ENCODE measurements at regions not wholly inside any gene's neighbourhood (a gene's known extent, or its start where the extent isn't known, plus 50 kb on each side); places are given as distances from the start of the nearest gene placed in this dataset.
"Not testable (repeated sequence)": the region's sequence is repeated elsewhere in the genome, so short reads cannot be mapped to it uniquely, and the experiment has no call there.

- no peak for DNase-seq
Observed at GRCh38 chr14:43665570-43666267, 841.4 kb downstream of the FSCB start.

DNA sequence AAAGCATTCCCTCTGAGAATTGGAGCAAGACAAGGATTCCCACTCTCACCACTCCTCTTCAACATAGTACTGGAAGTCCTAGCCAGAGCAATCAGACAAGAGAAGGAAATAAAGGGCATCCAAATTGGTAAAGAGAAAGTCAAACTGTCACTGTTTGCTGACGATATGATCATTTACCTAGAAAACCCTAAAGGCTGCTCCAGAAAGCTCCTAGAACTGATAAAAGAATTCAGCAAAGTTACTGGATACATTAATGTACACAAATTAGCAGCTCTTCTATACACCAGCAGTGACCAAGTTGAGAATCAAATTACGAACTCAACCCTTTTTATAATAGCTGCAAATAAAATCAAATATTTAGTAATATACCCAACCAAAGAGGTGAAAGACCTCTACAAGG, 851.9 kb downstream of the FSCB start:
- DNase-seq, result not testable (repeated sequence)

DNA sequence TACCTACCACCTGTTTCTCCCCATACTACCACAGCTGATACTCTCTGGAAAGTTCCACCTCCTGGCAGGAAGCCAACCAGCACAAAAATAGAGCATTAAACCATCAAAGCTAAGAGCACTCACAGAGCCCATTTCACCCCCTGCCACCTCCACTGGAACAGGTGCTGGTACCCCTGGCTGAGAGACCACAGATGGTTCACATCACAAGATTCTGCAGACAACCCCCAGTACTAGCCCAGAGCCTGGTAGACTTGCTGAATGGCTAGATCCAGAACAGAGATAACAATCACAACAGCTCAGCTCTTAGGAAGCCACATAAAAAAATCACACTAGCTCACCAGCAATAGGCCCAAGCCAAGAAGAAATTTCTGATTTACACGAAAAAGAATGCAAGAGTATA, 855.2 kb downstream of the FSCB start:
- no peak for DNase-seq

DNA sequence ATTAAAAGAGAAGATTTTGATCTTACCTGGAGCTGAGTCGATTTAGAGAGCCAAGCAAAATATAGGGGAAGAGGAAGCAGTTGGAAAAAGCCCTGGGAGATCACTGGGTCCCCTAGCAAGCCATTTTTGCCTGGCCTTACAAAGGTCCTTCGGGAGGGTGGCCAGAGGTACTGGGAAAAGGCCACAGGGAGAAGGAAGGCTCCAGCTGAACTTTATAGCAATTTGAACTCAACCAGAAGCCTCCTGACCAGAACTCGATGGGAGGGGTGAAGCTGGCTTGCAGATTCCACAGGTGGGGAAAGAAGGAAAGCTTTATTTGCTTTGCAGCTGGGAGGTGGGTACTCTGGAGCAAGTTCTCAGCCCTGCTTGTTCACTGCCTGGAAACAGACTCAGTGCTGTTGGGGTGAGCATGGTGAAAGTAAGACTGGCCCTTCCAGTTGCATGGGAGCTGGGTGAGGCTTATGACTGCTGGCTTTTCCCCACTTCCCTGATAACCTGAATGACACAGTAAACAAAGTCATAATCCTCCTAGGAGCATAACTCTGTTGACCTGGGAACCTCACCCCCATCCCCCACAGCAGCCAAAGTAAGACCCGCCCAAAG, 855.8 kb downstream of the FSCB start:
- no peak for DNase-seq

GRCh38 chr14:43649508-43649907, 857.6 kb downstream of the FSCB start:
- DNase-seq, result no peak

DNA sequence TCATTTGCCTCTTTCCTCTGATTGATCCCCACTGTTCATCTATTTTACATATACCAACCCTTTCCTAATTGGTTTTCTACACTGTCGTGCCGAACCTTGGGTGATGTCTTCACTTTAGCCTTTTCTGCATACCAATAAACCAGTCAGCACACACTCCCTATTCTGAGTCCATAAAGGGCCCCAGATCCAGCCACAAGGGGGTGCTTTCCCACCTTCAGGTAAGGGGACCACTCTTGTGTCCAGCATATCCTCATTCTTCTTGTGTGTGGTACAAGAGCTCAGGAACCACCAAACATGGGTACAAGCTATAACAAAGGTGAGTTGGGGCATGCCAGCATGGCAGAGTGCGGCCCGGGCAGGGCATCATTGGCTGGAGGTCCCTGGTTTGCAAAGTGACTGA, 859.8 kb downstream of the FSCB start:
- no peak for DNase-seq

DNA sequence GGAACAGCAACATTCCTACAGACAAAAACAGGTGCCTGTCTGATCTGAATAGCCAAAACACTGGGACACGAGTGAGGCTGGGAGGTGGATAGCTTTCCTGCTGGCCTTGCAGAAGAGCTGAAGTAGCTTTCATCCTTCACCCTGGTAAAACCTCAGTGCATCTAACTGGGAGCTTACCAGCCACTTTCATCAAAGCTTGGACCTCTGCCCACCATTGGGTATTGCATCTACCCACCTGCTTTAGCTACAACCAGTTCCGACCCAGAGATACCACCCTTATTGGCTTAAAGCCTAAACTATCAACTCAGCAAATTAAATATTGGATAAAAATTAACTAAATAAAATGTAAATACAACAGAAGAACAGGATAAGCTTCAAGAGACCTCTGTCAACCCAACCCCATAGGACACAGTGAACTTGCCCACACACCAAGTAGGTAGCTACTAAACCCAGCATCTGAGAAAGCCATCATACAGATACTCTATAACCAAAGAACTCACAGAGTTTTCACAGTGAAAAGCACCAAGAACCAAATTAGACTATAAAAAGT, 866.3 kb downstream of the FSCB start:
- DNase-seq, result no peak

DNA sequence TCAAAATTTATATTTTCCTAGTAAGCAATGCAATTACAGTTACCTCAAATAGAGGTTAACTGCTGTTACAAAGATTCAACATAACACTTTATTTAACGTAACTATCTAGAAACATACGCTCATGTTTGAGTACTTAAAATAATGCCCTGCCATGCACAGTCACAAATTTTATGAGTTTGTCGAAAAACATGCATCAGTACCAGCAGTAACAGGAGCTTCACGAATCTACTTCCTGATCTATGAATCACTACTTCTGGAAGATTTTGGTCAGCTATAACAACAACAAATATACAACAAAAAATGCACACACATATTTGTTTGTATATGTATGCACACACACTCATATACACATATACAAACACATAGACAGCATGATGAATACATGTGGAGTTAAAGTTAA, 881.8 kb downstream of the FSCB start:
- DNase-seq, result no peak

- DNase-seq, result no peak
Observed at GRCh38 chr14:43621282-43621681, 885.8 kb downstream of the FSCB start.

DNA sequence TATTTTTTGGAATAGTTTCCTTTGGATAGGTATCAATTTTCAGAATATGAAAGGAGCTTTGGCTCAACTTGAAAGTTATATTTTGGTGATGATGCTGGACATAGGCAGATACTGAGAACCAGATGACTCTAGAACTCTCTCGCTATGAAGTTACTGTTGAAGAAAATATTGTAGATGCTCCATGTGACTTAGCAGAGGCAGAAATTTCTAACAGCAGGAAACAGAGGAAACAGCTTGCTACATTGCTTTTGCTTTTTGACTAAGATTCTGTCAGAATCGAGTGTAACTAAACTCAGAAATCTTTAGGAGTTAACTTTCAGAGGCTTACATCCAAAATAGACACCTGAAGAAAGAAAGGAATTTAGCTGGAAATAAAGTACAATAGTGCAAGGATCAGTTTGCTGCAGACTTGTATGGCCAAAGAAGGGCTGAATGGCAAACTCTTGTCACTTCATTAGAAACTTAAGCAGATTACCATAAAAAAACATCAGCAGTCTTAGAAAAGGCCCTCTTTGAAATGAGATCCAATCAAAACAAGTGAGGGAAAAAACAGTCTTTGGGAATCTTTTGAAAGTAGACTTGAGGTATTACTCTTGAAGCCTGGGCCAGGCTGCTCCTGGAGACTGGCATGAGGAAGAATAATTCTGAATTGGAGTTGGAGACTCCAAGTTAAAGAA, 911.8 kb downstream of the FSCB start:
- DNase-seq, result no peak

DNA sequence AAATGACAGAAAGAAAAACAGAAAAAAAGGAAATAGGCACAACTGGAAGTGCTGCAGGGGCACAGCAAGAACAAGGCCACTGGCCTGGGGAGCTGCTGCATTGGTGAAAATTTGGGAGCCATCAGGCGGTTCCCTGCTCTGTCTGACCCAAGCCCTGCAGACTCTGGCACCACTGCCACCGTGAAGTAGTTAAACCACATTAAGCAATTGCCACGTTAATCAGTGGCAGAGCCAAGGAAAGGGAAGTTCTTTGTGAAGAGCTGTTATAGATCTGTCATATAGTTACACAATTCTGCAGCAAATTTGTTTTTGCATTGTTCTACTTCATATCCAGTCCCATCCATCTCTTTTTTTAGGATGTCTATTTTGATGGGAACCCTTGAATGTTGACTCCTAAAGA, 915.3 kb downstream of the FSCB start:
- DNase-seq, result no peak

DNA sequence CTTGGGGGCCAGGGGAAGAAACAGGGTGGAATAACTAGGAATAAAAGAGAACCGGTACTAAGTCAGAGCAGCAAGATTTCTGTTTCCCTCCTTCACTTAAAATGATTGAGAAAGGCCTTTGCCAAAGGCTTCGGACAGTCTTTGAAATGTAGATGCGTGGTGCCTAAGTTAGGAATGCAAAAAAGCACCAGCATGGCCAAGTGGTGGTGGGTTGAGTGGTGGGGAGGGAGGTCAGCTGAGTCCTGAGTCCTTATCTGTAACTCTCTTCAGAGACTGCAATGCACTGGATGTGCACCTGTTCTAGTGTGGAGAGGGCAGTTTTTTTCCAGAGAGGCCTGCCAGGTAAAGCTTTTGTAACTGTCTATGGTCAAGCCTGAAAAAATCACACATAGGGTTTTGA, 919.9 kb downstream of the FSCB start:
- DNase-seq, result no peak

DNA sequence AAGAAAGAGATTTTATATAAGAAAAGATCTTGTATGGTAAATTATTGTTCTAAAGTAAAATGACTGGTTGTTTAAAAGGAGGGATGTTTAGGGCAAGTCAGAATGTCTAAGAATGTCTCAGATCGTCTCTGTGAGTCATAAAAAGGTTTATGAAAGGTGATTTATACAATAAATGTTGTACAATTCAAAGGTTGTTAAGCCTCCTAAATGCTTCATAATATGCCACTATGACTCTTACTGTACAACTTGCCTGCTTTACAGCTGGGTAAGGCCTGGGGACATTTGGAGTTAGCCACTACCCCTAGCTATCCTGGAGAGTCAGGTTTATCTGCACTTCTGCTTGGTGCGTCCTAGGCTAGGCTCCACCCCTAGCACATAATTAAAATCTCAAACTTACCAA, 927.4 kb downstream of the FSCB start:
- DNase-seq, result no peak

DNA sequence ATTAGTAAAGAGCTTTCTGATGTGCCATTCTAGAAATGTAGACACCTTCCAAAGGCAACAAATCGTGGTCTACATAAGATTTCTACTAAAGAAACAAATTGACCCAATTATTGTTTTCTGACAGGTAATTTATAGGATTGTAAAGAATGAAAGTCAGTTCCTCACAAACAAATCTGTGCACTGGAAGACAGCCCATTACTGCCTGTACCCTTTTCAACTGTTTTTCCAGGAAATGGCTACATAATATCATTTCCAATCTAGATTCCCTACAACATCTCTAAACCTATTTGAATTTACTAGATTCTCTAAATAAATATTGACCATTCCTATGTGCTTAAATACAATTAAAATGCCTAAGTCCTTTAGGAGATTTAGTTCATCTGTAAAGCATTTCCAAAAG, 939.1 kb downstream of the FSCB start:
- no peak for DNase-seq

DNA sequence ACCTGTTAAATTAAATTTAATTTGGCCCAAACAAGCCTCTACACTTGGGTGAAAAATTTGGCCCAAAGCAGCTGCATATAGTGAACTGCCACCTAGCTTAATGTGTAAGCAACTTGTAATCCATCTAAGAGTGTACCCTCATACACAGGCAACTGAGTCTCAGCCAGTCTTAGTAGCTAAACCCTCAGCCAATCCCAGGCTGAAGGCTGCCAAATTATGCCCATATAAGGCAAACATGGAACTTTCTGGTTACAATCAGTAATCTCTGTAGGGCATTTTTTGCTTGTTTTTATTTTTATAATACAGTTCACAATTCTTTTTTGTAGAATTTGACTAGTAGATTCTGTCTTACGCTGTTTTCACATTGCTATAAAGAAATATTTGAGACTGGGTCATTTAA, 958.7 kb downstream of the FSCB start:
- no peak for DNase-seq

DNA sequence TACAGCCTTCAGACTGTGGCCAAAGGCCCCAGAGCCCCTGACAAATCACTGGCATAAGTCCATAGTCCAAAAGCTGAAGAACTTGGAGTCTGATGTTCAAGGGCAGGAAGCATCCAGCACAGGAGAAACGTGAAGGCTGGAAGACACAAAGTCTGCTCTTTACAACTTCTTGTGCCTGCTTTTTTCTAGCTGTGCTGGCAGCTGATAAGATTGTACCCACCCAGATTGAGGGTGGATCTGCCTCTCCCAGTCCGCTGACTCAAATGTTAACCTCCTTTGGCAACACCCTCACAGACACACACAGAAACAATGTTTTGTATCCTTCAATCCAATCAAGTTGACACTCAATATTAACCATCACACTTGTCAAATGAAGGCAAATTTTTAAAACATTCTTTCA, 959.5 kb downstream of the FSCB start:
- not testable (repeated sequence) for DNase-seq

DNA sequence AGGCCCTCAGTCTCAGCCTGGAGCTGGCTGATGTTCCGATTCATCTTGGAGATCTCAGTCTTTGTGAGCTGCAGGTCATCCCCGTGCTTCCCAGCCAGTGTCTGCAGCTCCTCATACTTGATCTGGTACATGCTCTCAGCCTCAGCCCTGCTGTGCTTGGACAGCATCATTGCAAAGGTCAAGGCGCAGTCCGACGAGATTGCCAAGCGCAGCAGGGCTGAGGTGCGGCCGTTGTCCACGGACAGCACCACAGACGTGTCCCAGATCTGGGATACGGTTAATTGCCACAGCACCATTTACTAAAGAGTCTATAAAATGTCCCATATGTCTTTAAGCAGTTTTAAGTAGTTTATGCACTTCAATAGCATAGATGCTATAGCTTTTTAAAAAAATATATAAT, 965.7 kb downstream of the FSCB start:
- DNase-seq, result no peak

GRCh38 chr14:43540948-43541347, 966.1 kb downstream of the FSCB start:
- peak; percentile 2 to 57 for DNase-seq

GRCh38 chr14:43539210-43539609, 967.9 kb downstream of the FSCB start:
- peak in 1 of 2 experiments; percentile 10 for DNase-seq

DNA sequence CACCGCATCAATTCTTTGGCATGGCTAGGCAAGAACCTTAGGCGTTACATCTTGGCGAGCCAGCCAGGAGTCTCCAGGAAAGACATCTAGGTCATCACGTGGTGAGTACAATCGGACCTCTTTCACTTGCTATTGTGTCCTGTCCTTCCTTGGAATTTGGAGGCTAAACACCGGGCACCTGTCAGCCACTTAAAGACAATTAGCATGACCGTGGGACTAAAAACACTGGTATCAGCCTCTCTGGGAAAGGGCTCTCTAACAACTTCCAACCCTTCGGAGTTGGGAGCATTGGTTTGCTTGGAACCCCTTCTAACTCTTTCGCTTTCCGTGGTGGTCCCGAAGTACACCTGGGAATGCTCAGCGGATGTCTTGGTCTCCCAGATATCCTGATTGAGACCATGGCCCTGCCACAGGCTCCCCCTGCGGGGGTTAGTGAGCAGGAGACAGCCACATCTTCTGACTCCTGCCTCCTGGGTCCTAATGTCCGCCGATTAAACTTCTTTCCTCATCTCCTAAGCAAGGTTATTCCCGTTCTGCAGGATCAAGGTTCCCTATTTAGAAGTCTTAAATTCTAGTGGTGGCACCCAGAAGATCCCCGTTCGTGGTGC, 971.7 kb downstream of the FSCB start:
- peak in 1 of 2 experiments; percentile 10 for DNase-seq

DNA sequence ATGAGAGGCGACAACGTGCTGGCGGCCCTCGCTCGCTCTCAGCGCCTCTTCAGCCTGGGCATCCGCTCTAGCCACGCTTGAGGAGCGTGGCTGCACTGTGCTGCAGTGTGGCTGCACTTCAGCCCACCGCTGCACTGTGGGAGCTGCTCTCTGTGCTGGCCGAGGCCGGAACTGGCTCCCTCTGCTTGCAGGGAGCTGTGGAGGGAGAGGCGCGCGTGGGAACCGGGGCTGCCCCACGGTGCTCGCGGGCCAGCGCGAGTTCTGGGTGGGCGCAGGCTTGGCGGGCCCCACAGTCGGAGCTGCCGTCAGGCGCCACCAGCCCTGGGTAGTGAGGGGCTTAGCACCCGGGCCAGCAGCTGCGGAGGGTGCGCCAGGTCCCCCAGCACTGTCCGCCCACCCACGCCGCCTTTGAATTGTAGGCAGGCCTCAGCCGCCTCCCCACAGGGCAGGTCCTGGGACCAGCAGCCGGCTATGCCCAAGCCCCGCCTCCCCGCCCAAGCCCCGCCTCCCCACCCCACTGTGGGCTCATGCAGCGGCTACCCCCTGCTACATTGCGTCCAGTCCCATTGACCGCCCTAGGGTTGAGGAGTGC, 974.2 kb downstream of the FSCB start:
- no peak for DNase-seq

- DNase-seq, result no peak
Observed at GRCh38 chr14:43528321-43528720, 978.8 kb downstream of the FSCB start.

DNA sequence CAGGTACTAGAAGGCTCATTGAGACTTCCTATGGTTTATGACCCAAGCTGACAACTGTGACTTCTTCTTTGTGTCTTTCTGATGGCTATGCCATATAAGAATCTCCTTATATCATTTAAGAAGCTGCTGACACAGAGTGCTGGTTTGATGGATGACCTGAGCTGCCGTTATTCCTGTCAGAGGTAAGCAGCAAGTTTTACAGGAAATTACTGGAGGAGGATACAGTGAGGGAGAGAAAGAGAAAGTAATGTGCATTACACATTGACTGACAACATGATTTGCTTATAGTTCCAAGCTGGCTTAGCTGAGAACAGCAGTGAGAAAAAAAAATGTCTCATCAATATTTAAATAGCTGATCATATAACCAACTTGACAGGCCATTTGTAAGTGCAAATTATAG, 981.4 kb downstream of the FSCB start:
- DNase-seq, result peak in 1 of 2 experiments; percentile 7
